GOT3 (cell line): ENCODE measurements at regions not wholly inside any gene's neighbourhood (a gene's known extent, or its start where the extent isn't known, plus 50 kb on each side); places are given as distances from the start of the nearest gene placed in this dataset.

Source experiments
- DNase-seq: peaks from one replicate; lab custom pipeline; 2025; ENCODE audit warnings: mixed read lengths; lab: John Stamatoyannopoulos, UW

DNA sequence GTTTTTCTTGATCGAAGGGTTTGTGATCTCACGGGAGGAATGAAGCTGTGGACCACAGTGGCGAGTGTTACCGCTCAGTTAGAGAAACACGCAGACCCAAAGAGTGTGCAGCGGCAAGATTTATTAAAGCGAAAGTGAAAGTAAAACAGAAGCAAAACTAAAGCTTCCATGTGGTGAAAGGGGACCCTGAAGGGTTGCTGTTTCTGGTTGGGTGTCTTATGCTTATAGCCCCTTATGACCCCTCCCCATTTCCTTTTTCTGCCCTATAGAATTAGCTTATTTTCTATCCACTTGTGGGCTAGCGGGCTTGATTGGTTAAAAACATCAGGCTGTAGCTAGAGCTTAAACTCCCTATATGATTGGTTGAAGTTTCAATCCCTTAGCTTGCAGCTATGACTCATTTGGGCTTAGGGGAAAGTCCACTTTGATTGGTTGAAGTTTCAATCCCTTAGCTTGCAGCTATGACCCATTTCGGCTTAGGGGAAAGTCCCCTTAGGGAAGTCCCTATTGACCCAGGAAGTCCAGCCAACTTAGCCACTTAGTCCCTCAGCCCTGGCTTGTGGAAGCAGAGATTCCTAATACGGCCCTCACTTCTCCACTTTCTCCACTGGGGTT, 171.2 kb upstream of the NWD2 start:
- DNase-seq, result no peak

DNA sequence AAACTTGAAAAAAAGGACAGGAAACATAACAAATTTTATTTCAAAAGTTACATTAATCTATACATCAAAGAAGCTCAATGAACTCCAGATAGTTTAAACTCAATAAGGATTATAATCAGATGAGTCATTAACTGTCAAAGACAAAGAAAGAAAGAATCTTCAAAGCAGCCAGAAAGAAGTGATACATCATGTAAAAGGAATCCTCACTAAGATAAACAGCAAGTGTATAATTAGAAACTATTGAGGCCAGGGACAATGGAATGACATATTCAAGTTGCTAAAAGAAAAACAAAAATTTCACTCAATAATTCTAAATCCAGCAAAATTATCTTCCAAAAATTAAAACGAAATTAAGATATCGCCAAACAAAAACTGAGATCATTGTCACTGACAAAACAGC, 161.6 kb upstream of the NWD2 start:
- DNase-seq, result no peak

DNA sequence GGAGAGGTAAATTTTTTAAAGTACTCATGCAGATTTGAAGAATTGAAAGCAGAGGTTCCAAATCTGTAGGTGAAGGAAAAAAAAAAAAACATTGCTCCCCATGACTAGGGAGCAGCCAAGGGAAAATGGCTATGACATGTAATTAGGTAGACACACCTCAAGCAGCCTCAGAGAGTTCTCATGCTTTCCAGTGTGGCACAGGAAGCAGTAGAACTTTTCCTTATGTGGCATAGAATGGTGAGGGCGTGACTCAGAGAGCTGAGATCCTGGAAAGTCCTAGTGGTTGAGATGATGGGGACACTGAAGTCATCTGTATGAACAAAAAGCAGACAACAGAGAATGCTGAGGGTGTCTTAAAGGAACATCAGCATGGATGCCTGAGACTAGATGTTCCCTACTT, 148.6 kb upstream of the NWD2 start:
- no peak for DNase-seq

DNA sequence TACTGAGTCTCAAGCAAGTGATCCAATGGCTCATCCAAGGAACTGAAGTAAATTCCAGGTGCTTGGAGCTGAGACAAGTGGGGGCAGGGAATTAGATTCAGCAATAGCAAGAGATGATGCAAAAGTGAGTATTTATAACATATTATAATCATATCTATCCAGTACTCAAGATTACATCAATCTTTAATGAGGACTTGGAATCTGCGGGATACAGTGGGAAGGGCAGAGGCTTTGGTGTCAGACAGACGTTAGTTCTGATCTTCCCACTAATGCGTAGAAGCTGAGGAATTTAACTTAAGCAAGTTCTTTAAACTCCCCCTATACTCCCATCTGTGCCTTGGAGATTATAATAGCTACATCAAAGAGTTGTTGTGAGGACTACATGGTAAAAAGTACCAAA, 143.4 kb upstream of the NWD2 start:
- no peak for DNase-seq

DNA sequence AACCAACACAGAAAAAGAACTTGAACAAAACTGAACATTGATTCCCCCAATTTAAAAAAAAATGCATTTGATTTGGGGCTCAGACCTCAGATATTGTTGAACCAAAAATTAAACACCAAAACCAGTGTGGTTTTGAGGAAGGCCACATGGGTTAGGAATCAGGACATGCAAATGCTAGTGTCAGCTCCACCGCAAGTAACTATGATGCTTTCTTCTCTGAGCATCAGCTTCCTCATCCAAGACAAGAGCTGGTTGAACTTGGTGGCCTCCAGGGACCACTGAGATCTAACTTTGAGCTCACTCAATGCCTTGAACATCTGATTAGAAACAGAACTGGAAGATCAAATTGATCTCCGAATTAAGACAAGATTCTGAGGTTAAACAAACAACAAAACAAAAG, 142.9 kb upstream of the NWD2 start:
- DNase-seq, result no peak

DNA sequence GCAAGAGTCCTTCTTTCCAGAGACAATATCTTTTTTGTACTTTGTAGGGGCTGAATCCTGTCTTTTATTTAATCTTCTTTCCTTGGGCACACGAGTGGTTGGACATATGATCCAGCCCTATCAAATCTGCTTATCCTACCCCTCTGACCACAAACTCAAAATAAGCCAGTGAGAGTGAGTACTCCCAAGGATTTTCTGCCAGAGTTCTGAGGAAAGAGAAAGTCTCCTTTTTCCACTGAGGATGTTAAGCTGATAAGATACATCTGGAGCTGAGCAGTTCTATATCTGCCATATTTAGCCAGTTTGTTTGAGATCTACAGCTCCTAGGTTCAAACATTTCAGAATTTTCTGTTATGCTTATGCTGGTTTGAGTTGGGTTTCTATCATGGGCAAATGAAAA, 134.8 kb upstream of the NWD2 start:
- DNase-seq, result no peak

DNA sequence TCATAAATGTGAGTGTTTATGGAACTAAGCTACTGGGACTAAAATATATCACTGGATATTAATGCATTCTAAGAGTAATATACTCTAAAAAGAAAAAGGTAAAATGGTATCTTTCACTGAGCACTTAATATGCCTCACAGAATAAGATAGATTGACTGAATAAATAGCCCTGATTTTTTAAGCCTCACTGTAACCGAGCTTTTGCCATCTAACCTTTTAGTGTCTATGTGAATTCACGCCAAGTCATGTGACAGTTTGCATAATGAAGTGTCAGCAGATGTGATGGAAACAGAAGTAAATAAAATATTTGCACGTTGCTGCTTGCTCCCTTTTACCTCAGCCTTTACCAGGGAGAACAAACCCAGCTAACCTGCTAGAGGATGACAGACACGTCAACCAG, 119.7 kb upstream of the NWD2 start:
- DNase-seq, result no peak

DNA sequence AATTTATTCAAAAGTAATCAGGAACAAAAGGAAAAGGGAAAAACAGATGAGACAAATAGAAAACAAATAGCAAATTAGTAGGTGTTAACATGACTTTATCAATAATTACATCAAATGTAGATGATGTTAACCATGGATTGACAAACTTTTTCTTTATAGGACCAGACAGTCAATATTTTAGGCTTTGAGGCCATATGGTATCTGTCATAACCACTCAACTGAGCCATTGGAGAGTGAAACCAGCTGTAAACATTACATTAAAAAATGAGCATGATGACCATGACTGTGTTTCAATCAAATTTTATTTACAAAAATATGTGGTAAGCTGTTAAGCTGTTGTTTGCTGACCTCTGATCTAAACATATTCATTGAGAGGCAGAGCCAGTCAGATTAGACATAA, 118.5 kb upstream of the NWD2 start:
- no peak for DNase-seq

DNA sequence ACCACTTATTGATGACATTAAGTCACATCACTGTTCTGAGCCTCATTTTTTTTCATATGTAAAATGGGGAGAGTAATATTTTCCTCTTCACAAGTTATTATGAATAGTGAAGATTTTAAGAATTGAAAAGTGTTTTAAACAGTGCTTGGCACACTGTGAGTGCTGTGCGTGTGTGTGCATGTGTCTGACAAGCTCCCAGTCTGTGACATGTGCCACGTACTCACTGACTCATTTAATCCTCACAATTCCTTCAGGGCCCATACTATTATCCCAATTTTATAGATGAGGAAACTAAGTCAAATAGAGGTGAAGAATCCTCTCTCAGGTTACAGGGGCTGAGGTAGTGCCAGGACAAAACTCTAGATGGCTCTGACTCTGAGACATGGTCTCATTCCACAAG, 114.1 kb upstream of the NWD2 start:
- DNase-seq, result no peak

DNA sequence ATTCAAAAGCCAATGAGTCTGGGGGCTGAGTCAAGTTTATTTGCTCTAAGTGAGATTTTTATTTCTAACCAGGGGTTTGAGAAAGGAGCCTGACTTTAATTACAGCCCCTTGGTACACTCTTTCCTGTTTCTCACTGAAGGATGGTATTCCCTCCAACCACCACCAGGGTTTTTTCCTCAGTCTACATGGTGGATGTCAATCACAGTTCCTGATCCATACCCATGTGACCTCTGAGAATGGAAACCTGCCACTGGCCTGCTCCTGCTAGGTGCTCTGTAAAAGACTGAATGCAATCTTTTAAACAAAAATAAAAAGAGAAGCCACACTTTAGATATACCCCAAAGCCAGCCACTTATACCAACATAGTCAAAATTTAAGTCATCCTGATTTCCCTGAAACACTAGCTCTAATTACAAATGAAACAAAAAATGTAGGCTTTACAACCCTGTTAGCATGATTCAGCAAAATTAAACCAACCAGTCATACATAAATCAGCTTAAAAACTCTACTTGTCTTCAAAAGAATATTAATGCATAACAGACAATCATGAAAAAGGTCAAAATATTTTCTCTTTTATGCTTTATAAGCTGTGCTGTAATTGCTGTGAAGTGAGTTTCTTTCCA, 112.1 kb upstream of the NWD2 start:
- no peak for DNase-seq

DNA sequence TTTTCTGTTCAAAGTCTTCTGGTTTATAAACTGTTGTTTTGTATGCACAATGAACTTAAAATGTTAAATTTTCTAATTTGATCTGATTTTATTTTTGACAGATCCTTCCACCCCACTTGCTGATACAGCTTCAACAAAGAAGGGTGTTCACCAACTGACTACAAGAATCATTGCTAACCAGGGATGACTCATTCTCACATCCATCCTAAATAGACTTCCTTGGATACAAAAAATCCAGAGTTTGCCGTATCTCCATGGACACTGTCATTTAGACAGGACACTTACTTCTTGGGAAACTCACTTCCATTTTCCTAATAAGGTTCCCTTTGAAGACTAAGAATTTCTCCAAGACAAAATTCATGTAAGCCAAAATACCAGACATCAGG, 111.6 kb upstream of the NWD2 start:
- DNase-seq, result no peak

DNA sequence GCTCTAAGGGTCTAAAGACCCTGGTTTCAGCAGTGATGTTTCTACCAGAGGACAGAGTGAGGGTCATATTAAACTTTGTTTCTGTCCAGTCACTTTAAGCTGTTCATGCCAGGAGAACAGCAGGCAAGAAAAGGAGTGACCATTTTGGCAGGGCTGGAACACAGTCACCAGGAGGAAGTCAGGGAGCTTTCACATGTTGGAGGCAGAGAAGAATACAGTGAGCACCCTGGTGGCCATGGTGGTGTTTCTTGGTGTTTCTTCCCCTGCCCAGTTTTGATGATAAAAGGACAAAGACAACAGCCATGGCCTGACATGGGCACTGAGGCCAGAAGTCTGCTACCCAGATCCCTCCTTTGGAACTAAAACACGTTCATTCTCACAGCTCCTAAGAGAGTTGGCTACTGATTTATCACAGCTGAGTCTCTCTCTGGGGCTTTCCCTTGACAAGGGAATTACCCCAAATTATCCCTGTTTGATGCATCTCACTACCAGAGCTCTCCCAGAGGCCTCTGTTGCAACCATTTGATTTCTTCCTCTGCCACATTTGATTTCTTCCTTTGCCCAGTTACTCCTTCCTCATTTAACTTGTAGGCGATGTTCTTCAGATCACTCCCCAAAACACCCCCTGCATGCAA, 106.4 kb upstream of the NWD2 start:
- DNase-seq, result no peak

DNA sequence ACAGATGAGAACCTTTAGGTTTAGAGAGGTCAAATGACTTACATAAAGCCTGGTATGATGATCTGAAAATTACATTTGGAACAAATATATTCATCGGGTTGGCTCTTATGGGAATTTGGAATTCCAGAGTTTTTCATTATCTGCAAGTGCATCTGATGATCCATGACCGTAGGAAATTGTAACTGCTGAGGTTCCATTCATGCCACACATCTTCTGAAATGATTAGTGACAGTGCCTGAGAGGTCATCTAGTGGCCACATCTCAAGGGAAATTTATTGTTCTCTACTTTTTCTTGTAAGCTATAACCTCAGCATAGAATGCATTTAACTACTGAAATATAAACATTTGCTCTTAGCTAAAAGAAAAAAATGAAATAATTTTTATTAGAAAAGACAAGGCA, 105.8 kb upstream of the NWD2 start:
- DNase-seq, result no peak

DNA sequence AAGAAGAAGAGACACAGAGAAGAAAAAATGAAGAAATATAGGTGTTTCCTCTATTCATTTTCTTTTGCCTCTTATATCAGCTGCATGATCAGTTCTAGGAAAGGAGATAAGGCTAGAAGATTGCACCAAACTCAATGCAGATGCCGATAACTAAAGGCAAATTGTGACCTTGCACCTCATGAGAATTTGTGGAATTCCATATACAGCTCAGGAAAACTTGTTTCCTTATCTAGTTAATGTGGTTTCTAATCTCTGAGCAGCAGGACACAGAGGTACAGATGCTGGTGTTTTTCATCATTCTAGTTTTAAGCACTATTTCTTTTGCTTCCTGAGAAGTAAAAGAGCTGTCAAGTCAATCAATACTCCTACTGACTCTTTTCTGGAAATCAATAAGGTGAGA, 104.6 kb upstream of the NWD2 start:
- DNase-seq, result no peak

DNA sequence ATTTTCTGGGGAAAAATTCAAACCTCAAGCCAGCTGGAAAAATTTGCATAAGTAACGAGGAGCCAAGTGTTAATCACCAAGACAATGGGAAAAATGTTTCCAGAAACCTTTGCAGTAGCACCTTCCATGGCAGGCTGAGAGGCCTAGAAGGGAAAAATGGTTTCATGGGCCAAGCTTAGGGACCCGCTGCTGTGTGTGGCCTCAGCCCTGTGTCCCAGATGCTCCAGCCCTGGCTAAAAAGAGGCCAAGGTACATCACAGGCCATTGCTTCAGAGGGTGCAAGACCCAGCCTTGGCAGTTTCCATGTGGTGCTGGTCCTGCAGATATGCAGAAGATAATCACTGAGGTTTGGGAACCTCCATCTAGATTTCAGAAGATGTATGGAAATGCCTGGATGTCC, 98.3 kb upstream of the NWD2 start:
- DNase-seq, result no peak

DNA sequence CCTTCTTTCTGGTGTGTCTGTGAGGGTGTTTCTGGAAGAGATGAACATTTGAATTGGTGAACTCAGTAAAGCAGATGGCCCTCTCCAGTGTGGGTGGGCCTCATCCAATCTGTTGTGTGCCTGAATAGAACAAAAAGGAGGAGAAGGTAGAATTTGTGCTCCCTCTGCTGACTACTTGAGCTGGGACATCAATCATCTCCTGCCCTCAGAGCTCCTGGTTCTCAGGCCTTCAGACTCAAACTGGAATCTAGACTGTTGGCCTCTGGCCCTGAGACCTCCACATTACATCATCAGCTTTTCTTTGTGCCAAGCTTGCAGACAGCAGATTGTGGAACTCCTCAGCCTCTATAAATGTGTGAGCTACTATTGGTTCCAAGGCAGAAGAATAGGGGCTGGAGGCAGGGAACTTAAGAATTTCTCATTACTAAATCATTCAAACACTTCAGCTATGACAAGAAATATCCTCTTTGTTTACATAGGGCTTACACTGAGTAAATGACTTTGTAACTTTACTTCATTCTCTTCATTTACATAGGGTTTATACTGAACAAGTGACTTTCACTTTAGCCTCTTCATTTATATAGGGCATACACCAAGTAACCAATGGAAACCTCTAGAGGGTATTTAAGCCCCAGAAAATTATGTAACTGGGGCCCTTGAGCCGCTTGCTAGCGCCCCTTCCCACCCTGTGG, 86.9 kb upstream of the NWD2 start:
- DNase-seq, result no peak

DNA sequence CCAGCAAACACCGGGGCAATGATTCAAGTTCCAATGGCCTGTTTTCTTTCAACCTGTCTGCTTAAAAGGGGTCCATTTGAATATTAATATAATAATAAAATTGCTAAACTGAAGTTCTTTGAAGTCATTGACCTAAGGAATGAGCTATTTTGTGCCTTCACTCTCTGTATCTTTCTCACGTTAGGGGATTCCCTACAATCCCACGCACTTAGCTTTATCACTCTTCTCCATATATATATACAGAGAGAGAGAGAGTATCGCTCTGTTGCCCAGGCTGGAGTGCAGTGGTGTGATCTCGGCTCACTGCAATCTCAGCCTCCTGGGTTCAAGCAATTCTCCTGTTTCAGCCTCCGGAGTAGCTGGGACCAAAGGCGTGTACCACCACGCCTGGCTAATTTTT, 83.9 kb upstream of the NWD2 start:
- no peak for DNase-seq

DNA sequence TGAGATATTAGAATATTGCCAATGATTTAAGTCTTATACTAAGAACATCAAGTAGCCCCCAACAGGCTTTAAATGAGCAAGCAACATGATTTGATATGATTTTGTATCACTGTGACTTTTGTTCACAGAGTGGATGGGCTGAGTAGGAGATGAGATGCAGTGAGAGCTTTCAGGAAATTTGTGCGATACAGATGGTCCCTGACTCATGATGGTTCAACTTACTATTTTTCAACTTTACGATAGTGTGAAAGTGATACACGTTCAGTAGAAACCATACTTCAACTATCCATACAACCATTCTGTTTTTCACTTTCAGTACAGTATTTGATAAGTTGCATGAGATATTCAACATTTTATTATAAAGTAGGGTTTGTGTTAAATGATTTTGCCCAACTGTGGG, 78.7 kb upstream of the NWD2 start:
- DNase-seq, result no peak

DNA sequence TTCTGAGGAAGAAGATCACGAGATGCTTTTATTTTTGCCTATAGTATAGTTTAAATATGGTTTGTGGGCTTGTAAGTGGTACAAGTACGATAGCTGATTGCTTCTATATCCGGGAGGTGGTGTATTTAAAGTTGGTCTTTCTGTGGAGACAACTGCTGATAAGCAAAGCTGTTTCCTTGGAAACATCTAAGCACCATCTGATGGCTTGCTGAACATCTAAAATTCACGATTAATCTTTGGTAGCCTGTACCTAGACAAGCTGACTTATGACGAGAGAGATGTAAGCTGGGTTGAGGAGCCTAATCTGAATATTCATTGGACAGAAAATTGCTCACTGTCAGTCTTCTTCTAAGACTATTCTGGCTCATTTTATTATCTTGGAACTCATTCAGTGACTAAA, 74.6 kb upstream of the NWD2 start:
- no peak for DNase-seq

DNA sequence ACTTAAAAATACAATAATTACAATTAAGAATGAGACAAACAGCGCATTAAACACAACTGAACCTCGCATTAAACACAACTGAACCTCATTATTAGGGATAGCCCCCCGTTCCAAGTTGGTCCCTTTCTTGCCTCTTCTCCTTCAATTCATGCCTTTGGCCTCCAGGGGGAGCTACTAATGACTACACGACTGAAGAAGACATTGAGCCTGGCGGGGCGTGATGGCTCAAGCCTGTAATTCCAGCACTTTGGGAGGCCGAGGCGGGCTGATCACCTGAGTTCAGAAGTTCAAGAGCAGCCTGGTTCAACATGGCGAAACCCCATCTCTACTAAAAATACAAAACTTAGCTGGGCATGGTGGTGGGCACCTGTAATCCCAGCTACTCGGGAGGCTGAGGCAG, 56.4 kb upstream of the NWD2 start:
- DNase-seq, result no peak
